Lower lobe of right lung (tissue), 2 donors: ENCODE measurements at regions not wholly inside any gene's neighbourhood (a gene's known extent, or its start where the extent isn't known, plus 50 kb on each side); places are given as distances from the start of the nearest gene placed in this dataset.

Experiments
- ATAC-seq, 2 donors: fragments of 200-7000 bp; cut with Tn5 transposase; one replicate each; pipeline ENCODE4 v1.9.1; 2020 to 2022; ENCODE audit warnings: mild to moderate bottlenecking in 2 of 2, moderate library complexity in 2 of 2
- DNase-seq: peaks from one replicate; pipeline ENCODE4 v3.0.0-alpha.2; 2020
- H3K27ac ChIP-seq: fragments of 200-600 bp; one replicate; pipeline ENCODE4 v1.8.0; 2022
- H3K27me3 ChIP-seq: fragments of 200-600 bp; one replicate; pipeline ENCODE4 v1.8.0; 2022; ENCODE audit warnings: low read depth
- H3K36me3 ChIP-seq: fragments of 200-600 bp; one replicate; pipeline ENCODE4 v1.8.0; 2022; ENCODE audit warnings: mild to moderate bottlenecking
- H3K4me1 ChIP-seq: fragments of 200-600 bp; one replicate; pipeline ENCODE4 v1.8.0; 2022
- H3K4me3 ChIP-seq: fragments of 200-600 bp; one replicate; pipeline ENCODE4 v1.8.0; 2022; ENCODE audit warnings: mild to moderate bottlenecking
- H3K9me3 ChIP-seq: fragments of 200-600 bp; one replicate; pipeline ENCODE4 v1.8.0; 2022
- intact Hi-C: fragments of 100-400 bp; cut with DNase I; formaldehyde crosslinking; loops from one replicate; pipeline ENCODE4 v1.11.0; 2022
- TF ChIP-seq, protein P1 (sequence below): fragments of 200-600 bp; IDR thresholded peaks from one replicate; pipeline ENCODE4 v1.8.0; 2022; ENCODE audit warnings: antibody characterized with exemption, mild to moderate bottlenecking
- donor health status: DM: no; HTN: yes; CAD: no; lungs with severe emphysema.

DNA sequence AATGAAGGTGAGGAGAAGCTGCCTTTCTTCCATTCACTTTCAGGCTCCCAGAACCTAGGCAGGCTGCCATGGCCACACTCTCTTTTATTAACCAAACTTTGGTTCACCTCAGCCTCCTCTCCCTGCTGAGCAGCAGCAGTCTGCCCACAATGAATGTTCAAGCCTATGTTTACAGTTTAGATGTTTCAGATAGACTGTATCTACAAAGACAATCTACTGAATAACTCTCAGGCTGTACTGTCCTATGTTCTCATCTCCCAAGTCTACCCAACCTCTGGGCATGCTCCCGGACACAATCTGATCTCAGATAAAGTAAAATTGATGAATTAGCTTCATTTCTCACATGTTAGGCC, 59.2 kb upstream of the TMEM164 start:
- Histone ChIP-seq H3K9me3 (no peaks in the 10 kb centered on the region), H3K4me1 (no peaks in the 10 kb centered on the region), H3K36me3 (no peaks in the 10 kb centered on the region), H3K27ac (no peak overlapping the region), H3K27me3 (no peaks in the 10 kb centered on the region), H3K4me3 (no peak overlapping the region)
- TF ChIP-seq, protein P1, sequence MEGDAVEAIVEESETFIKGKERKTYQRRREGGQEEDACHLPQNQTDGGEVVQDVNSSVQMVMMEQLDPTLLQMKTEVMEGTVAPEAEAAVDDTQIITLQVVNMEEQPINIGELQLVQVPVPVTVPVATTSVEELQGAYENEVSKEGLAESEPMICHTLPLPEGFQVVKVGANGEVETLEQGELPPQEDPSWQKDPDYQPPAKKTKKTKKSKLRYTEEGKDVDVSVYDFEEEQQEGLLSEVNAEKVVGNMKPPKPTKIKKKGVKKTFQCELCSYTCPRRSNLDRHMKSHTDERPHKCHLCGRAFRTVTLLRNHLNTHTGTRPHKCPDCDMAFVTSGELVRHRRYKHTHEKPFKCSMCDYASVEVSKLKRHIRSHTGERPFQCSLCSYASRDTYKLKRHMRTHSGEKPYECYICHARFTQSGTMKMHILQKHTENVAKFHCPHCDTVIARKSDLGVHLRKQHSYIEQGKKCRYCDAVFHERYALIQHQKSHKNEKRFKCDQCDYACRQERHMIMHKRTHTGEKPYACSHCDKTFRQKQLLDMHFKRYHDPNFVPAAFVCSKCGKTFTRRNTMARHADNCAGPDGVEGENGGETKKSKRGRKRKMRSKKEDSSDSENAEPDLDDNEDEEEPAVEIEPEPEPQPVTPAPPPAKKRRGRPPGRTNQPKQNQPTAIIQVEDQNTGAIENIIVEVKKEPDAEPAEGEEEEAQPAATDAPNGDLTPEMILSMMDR = no peak
- no peak for DNase-seq
- ATAC-seq = no peak
- intact Hi-C loops = no loop called here

DNA sequence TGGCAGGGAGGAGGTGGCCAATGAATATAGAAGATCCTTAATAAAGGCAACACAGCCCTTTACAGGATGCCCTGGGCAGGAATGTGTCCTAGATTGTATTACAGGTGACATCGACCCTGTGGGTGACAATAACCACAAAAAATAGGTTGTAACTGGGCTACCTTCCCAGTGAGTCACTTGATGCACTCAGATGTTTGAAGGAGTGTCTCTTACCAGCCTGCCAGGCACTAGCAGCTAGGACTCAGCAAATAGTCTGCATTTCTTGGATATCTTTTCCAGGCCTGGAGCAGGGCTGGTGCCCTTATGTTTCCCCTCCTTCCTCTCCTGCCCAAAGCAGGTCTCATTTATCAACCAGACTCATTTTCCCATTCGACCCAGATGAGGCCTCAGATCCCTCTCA, 50.9 kb upstream of the TMEM164 start:
- H3K4me1 ChIP-seq = no peaks in the 10 kb centered on the region
- no peaks in the 10 kb centered on the region for H3K36me3 ChIP-seq
- ATAC-seq (peak in 1 of 2 donors; percentile 45), DNase-seq (no peak)
- H3K27me3 ChIP-seq = no peaks in the 10 kb centered on the region
- H3K27ac ChIP-seq = no peak overlapping the region
- intact Hi-C loops = no loop called here
- no peaks in the 10 kb centered on the region for H3K9me3 ChIP-seq
- TF ChIP-seq, protein P1 = no peak
- H3K4me3 ChIP-seq = no peak overlapping the region

DNA sequence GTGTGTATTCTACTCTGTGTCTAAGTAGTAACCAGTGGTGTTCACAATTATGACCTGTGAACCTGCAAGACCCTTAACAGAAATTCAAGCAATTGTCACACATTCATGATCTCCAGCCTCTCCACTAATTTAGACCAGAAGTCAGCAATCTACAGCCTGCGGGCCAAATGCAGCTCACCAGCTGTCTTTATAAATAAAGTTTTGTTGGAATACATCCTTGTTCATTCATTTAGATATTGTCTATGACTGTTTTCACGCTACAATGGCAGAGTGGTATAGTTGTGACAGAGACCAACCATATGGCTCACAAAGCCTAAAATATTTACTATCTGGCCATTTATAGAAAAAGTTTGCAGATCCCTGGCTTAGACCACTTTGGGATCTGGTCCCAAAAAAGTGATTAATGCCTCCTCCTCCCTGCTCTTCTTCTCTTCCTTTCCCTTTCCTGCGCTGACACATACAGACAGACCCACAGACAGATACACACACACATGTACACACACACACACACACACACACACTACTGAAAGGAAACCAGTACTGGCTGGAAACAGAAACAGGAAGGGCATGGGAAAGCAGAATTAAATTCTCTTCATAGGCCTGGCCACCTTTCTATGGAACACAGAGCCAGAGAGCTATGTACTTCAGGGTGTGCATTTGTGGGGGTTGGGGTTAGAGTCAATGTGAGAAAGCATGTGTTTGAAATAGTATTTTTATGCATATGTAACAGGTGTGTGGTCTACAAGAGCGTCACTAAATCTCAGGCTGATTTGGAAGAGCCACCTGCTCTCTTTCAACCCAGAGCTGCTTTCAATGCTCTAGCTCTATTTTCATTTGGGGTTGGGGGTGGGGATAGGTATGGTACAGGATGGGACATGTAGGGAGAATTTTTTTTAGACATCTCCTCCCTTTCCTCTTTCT, 49.7 kb upstream of the TMEM164 start:
- Histone ChIP-seq H3K27me3 (no peaks in the 10 kb centered on the region), H3K36me3 (no peaks in the 10 kb centered on the region), H3K9me3 (no peaks in the 10 kb centered on the region), H3K27ac (no peak overlapping the region), H3K4me3 (no peak overlapping the region), H3K4me1 (no peaks in the 10 kb centered on the region)
- DNase-seq (no peak), ATAC-seq (no peak)
- TF ChIP-seq, protein P1 = no peak
- intact Hi-C loops = no loop called here
